Activated T-cell treated with anti-CD3 and anti-CD28 coated beads for 1 hour (primary cell): ENCODE measurements at regions not wholly inside any gene's neighbourhood (a gene's known extent, or its start where the extent isn't known, plus 50 kb on each side); places are given as distances from the start of the nearest gene placed in this dataset.
"Not testable (repeated sequence)": the region's sequence is repeated elsewhere in the genome, so short reads cannot be mapped to it uniquely, and the experiment has no call there.

Experiments used
- DNase-seq: peaks from one replicate; pipeline ENCODE4 v3.0.0-alpha.2; 2020; ENCODE audit warnings: low read depth

DNA sequence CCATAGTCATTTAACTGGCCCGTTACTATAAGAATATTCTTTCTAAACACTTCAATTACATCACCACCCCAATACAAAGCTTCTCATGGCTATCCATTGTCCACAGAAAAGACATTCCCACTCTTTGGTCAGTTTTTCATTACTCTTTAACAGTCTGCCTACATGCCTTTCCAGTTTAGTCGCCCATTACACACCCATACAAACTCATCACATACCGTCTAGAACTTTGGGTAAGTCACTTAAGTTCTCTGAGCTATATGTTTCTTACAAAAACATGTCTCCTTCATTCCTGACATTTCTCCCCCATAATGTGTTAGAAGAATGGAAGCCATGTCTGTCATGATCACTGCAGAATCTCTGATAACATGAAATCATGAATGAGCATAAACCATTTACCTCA, 108.2 kb upstream of the STK17B start:
- no peak for DNase-seq

DNA sequence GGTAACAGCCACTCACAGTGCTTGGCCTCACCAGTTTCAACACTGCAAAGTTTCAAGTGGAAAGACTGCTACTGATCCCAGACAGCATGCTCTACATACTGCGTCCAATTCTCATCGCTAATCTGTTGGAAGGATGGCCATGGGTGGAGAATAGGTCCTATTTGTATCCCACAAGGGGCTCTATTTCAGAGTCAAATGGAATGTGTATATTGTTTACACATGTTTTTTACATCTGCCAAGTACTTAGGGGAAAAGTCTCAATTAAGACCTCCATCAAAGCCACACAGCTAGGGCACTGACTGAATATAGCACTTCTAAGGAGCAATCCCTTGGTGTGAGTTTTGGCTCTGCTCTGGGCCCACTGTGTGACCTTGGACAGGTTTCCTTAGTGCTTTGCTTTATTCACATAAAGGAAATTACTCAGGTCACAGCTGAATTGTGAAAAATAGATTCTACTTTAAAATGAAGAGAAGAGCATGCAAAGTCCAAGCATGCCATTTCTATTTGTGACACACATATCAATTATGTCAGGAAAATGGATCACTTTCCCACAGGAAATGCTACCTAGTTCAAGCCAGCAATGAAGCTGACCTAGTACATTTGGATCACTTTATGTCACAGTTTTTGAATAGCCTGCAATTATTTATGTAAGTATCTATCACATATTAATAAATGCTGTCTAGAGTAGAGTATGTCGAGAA, 112.9 kb upstream of the STK17B start:
- DNase-seq = no peak

DNA sequence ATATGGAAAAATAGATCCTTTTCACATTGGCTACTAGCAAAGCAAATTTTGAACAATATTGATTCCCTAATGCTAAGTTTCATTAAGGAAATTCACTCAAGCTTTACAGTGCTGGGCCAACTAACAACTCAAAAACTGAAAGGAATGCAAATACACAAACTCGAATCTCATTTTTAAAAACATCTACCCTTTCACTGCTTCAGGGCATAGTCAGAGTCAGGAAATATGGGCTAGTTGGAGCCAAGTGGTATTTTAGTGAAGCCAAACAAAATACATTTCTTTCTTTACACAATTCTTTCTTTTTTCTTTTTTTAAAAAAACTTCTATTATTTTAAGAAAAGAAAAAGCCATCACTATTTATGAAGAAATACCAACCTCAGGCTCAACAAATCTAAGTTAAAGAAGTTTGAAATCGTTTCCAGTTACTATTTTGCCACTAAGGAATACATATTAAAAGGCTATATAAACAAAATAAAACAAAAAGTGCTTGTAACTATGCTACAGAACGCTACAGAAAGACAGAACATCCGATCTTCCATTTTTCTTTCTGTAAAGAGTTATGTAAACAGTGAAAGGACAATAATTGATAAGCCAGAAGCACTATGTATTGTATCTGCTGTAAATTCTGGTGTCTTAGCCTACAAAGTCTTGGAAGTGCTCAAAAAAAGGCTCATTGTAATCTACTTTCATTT, 113.6 kb upstream of the STK17B start:
- DNase-seq = no peak

DNA sequence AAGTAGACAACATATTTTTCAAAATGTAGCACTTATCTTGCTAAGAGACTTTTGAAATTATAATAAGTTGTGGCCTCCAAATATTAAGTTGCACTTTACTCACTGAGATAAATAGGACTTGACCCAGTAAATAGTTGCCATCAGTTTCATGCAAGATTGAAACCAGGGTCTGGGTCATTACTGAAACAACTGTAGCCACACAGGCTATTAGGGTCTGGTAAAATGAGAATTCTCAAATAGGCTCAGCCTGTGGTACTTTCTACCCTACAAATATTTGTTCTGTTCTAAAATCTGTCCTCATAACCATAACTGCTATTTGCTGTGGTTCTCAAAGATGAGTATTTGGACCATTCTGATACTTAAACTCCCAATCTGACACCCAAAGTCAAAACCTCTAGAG, 115.4 kb upstream of the STK17B start:
- DNase-seq = no peak

DNA sequence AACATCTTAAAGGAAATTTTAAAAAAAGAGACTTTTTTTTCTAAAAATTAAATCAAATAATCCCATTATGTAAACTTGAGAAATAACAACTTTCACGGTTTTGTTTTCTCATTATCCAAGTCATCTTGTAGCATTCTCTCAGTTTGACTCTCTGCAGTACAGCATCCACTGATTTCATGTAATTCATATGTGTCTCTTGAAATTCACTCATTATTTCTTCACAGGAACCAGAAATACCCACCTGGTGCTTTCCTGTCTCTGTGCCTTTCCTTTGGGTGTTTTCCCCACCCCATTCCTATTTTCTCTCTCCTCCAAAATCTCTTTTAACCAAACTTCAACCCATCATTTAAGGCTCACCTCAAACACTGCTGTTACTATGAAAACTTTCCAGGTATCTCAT, 116.1 kb upstream of the STK17B start:
- DNase-seq = no peak

DNA sequence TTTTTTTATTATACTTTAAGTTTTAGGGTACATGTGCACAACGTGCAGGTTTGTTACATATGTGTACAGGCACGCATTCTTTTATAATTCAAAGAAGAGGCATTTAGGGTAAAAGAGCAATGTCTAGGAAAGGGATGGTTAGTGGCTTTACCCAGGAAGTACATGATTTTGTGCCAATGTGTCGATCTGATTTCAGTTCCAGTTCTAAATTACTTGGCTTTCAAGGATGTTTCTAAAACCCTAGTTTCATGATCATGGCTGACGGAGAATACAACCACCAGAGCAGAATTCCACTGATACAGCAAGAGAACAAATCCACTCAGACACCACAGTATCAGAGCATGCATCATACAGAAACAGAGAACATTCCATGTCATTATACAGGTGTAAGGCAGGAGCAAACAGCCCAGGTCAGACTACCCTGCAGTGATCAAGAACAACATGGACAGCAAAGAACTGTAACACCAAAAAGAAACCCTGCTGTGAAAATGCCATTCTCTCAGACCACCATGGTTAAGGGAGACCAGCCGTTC, 116.7 kb upstream of the STK17B start:
- DNase-seq = no peak

DNA sequence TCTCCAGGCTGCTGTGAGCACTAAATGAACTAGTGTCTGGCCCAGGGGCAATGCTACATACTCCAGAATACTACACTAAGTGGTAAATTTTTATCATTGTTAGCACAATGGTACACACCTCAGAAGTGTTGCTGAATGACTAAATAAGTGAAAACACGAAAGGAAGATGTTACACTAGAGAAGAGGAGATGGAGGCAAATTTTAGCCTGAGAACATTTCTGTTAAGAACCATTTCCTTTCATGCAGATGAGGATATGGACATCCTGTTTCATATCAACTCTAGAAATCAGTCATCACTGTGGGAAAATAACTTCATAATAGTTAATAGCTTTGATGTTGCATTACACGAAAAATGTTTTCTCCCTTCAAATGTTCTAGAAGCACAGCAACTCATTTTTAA, 117.6 kb upstream of the STK17B start:
- DNase-seq = no peak

DNA sequence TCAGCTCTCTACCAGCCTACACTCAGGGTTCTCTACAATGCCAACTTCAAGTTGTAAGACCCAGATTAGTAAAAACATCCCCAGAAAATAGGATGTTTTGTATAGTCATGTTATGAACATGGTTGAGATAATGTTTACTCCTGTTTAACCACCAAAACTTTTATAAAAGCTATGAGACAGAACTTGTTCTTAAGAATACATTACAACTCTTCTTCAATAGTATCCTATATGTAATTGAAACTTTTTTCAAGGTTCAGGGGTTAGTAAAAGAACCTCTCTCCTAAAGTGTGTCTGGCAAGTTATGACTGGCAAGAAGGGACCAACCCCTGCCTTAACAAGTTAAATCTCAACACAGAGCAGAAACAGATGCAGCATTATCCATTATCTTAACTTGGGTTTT, 118.8 kb upstream of the STK17B start:
- DNase-seq = no peak

DNA sequence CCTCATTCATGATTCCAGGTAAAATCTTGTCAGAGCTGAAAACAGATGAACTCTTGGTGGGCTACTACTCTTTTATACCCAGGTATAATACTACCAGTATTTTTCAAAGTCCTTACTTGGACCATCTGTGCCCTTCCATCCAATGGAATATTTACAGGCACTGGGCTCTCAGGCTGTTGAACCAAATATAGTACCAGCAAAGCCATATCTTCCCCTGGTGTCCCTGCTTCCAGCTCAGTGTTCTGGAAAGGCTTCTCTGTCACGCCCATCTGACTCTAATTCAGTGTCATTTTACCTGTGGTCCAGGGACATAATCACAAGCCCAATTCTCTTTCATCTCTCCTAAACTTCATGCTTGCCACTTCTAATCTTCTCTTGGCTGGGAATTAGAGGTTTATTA, 119.2 kb upstream of the STK17B start:
- DNase-seq = no peak

DNA sequence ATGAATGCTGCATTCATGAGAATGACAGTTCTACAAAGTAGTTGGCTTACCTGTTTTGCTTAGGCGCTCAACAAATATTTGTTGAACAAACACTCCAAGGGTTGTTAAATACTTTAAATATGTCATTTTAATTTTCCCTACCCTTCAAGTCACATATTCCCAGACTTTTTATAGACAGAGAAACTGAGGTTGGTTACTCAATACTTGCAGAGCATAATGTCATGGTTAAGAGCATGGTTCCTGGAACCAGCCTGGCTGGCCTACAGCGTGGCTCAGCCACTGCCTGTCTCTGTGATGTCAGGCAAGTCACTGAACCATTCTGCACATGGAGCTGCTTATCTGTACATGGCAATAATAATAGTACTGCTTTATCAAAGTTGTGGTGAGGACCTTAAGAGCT, 120.0 kb upstream of the STK17B start:
- no peak for DNase-seq

DNA sequence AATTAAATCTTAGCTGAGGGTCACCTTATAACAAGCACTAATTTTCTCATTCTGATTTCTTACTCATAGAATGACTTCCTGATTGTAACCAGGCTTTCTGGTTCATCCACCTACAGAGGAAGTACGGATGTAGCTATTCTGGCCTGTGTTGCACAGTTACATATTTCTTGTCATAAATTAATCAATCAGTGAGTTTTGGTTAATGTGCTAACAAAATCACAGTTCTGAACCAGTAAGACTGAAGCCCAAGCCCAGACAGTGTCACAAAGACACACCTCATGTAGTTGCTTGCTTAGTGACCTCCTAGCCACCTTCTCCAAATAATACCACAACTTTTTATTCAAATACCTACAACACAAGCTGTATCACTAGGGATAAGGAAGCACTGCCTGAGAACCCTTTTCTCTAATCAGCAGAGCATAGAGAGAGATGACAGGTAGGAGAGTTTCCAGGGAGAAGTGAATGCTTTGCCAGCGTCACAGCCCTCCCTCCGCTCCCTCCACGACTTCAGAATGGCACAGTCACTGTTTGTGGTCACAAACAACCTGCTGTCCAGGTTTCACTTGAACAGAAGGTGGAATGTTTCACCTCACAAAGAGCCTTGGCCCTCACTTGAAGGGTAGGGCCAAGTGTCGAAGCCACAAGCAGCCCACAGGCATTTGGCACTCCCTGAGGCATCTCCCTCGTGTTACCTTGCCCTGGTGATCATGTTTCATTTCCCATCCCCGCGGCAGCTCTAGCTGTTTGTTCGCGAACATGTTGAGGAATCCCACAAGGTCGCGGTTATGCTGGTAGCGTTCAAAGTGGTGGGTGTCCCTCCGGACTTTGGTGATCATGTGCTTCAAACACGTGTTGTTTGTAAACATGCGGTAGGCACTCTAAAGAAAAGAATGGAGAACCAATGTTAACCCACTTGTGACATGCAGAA, 120.8 kb upstream of the STK17B start:
- DNase-seq = no peak

DNA sequence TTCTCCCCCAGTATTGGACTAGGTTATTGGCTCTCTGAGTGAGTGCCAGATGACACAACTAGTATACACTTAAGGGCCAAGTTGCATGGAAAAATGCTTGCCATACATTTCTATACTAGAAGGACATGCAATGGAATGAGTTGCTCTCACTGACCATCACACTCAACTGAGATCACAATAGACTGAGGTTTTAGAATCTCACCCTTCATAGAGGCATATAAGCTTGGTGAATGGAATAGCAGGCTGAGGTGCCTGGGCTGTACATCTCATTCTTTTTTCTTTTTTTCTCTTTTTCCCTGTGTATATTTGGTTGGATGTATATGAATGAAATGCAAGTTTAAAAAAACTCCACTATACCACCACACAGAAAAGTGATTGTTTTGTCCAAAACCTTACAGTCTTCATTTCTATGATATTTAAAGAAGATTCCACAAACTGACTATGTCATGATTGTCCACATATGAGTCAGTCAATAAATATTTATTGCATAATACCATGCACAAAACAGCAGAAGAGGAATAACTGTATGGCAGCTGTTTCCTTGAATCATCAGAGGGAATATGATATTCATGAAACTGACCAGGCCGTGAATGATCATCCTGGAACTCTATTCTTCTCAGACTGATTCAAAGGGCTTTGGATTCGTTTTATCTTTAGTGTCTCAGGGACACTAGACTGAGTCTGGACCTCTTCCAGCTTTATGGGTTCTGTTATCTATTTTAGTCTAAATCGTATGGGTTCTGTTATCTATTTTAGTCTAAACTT, 122.6 kb upstream of the STK17B start:
- no peak for DNase-seq

DNA sequence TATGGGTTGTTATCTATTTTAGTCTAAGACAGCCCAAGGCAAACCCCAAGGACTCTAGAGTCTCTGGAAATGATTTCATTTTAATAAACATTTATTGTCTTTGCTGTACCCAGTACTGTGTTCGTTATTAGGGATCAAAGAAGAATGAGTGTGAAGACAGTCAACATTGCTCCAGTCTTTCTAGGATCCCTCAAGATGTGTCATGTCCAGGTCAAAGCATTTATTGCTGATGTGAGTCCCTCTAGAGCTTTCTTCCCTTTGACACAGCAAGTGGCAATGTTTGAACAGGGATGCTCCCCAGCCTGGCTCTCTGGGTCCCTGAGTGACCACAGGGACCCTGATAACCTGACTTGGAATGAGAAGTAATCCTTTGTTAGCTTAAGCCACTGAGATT, 123.1 kb upstream of the STK17B start:
- DNase-seq = no peak

DNA sequence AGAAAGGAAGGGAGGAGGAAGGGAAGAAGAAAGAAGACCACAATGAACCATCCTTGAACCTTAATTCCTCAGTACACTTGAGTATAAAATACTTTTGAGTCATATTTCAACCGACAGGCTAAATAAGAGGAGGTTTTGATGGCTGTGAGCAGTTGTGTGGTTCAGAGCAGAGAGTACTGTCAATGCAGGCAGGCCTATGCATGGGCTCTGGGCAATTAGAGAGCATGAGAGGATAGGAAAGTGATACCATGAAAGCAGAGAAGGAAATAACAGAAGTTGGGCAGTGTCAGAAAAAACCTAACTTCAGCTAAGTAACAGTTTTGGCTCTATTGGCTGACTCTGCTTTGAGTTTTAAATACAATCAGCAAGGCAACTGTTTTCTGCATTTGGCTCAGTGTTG, 123.6 kb upstream of the STK17B start:
- no peak for DNase-seq

DNA sequence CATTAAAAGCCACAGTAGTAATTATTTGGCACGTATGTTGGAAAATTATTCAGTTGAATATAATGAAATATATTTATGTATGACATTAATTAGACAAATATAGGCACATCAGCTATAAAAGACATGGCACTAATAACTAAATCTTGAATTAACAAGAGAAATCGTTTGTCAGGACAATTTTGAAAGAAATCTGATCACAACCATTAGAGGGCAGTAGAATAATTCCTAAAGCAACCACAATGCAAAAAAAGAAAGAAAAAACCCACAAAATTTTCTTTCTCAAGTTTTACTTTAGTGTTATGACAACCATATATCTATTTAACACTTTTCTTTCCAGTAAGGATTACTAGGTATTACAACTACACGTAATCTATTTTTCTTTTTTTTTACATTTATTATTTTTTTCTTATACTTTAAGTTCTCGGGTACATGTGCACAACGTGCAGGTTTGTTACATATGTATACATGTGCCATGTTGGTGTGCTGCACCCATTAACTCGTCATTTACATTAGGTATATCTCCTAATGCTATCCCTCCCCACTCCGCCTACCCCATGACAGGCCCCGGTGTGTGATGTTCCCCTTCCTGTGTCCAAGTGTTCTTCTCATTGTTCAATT, 126.8 kb upstream of the STK17B start:
- DNase-seq = not testable (repeated sequence)

DNA sequence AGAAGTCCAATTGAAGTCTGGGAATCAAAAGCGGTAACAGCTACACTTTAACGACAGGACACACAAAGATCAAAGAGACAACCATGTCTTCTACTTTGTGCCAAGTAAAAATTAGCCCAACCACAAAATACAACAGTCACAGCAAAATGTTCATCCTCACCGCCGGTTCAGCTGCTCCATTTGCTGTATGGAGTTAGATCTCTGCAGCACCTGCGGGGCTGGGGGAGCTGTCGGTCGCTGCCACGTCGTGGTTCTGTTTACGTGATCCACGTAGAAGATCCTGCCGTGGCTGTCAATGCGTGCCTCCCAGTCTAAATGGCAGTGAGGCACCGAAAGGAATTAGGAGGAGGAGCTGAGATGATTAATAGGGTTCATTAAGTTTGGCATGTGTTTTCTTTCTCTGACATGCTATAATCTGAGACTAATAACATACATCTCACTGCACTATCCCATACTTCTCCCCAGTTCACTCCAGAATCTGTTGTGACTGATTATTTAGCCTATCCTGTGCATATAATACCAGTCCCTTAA, 136.5 kb upstream of the STK17B start:
- DNase-seq = no peak

DNA sequence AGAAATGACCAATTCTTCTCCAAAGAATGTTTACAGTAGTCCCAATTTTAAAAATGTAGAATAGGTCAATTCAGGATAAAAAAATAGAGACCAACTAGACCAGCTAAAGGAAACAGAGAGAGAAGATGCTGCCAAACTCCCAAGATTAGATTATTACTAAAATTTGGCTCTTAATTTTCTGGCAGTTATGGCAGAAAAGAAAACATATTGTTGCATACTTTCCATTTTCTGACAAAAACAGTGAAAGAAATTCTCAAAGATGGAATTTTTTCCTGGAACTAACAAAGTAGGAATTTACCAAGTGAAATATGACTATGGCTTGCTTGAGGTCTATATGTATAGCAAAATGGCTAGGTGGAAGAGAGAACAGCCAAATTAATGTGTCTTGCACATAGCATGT, 138.3 kb upstream of the STK17B start:
- DNase-seq = no peak

DNA sequence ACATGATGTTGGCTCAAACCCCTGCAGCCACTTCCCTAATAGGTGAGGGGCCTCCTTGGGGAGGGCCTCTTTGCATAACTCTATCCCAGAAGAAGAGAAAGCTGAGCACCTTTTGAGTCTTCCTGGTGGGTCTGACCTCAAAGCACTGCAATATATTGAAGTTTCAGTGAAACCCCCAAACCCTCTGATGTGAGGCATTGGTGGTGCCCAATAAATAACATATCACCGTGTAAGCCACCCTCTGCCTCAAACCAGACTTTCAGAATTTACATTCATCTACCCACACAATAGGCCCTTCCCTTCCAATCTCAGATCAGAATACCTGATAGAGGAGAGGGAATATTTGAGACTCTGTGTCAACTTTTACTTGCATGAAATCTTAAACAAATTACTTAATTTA, 142.8 kb upstream of the STK17B start:
- no peak for DNase-seq

DNA sequence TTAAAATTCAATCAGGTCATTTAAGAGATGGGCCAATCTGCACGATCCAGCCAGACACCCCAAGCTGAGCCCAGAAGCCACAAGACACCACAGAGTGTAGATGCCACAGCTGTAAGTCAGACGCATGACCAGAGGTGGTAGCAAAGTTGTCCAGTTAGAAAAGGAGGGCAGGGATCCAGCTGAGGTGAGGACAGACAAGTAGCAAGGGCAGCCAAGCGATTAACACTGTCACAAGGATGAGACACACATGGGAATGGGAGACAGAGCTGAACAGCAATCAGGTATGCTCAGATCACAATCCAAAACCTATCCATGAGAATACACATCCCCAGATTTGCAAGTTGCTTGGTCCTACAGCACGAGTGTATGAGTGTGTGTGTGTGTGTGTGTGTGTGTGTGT, 143.4 kb upstream of the STK17B start:
- DNase-seq = no peak

DNA sequence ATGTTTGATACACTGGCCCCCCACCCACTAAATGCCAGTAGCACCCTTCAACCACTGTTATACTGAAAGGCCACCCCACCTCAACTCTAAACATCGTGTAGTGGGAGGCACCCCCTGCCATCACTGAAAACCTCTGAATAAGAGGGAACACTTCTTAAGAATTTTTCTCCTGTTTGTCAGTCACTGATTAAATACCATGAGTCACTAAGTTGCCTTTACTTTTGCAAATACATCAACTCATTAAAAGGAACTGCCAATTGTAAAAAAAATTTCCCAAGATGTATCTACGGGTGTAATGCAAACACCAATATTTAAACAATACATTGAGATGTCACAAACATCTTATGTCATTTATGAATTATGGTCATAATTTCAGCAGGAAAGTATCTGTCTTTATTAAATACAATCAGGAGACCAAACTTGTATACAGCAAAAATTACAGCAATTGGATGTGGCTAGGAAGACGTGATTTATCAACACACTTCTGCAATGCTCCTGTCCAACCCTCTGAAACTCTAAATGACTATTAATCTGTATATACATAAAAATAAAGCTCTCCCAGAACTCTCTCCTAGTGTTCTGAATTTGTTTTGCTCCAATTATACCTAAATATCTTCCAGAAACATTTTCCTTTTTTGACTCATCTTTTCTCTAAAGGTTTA, 144.1 kb upstream of the STK17B start:
- DNase-seq = no peak

DNA sequence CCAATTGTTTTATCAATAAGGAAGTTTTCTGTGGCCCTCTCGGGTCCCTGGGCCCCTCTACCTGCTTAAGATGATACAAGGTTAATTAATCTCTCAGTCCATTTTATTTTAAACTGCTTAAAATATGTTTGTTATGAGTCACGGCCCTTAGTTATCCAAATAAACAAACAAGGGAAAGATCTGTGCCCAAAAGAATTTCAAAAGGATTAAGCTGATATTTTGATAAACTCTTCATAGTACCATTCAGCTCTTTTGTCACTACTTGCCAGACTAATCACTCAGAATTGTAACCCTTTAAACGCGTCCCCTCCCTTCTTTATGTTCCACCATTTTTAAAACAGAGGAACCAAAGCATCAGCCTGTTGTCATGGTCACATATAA, 144.7 kb upstream of the STK17B start:
- no peak for DNase-seq
